Right ventricle myocardium superior (tissue), 1 donor: ENCODE measurements at regions not wholly inside any gene's neighbourhood (a gene's known extent, or its start where the extent isn't known, plus 50 kb on each side); places are given as distances from the start of the nearest gene placed in this dataset.
"Not testable (repeated sequence)": the region's sequence is repeated elsewhere in the genome, so short reads cannot be mapped to it uniquely, and the experiment has no call there.

Source experiments
- ATAC-seq: fragments of 200-7000 bp; cut with Tn5 transposase; one replicate; pipeline ENCODE4 v1.9.1; 2020; ENCODE audit warnings: mild to moderate bottlenecking; ENCODE audit not compliant: poor library complexity
- DNase-seq: peaks from one replicate; pipeline ENCODE4 v3.0.0-alpha.2; 2020
- intact Hi-C: fragments of 100-400 bp; cut with DNase I; formaldehyde crosslinking; loops from one replicate; pipeline ENCODE4 v1.11.2; 2022
- donor health status: DM: no; HTN: yes; CAD: no; lungs with severe emphysema.

- intact Hi-C loops = no loop called here
- DNase-seq (no peak), ATAC-seq (no peak)
Measured at GRCh38 chr20:47929368-47930115, 144.3 kb upstream of the SULF2 start.

DNA sequence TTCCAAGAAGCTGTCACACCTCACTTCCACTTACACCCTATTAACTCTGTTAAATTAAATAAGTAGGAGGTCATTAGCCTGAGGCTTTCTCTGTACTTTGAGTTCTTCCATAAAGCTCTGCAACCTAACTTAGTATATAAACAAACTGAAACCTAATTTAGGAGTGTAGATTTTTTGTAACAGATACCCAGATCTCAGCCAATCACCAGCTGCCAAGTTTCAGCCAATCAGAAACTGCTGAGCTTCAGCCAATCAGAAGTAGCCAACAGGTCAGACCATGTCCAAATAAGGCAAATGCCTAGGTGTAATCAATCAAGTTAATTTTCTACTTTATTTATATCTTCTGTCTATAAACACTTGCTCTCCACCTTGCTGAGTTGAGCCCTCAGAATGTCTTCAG is 142.7 kb upstream of the SULF2 start:
- DNase-seq = no peak
- ATAC-seq = no peak
- intact Hi-C loops = no loop called here

DNA sequence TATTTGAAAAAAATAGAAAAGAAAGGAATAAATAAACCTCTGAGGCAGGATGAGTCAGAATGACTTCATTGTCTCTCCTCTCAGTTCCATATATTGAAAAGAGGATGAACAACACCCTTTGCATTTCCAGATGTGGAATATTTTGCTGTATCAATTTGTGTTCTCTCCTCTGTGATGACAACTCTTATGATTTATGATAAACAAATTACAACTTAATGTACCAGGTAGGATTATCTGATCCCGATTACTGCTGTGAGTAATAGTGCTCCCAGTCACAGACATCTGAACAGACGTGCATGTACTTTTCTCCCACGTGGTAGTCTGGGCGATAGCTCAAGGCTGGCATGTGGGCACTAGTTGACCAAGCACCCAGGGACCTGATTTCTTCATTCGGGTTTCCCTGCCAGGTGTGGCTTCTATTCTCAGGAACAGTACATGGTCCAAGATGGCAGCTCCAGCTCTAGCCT is 142.1 kb upstream of the SULF2 start:
- ATAC-seq (no peak), DNase-seq (no peak)
- intact Hi-C loops = no loop called here

DNA sequence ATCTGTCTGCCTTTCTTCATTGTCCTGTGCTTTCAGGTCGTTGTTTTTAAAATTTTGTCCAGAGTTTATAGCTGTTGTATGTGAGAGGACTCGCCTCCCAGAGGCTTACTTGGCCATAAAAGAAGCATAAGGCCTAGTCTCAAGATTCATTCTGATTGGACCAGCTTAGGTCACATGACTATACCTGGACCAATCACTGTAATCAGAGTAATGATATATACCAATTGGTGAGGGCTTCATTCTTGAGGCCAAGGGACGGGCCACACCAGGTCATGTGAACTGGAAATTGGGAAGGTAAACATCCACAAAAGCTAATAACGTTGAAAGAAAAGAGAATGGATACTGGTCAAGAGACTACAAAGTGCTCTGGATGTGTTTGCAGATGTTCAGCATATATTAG is 141.4 kb upstream of the SULF2 start:
- intact Hi-C loops = no loop called here
- no peak for DNase-seq
- ATAC-seq = no peak

- no peak for ATAC-seq
- DNase-seq = no peak
- intact Hi-C loops = no loop called here
Measured at GRCh38 chr20:47925593-47925992, 140.3 kb upstream of the SULF2 start.

- ATAC-seq = no peak
- intact Hi-C loops = no loop called here
- DNase-seq = no peak
Measured at GRCh38 chr20:47922269-47922668, 137.0 kb upstream of the SULF2 start.

DNA sequence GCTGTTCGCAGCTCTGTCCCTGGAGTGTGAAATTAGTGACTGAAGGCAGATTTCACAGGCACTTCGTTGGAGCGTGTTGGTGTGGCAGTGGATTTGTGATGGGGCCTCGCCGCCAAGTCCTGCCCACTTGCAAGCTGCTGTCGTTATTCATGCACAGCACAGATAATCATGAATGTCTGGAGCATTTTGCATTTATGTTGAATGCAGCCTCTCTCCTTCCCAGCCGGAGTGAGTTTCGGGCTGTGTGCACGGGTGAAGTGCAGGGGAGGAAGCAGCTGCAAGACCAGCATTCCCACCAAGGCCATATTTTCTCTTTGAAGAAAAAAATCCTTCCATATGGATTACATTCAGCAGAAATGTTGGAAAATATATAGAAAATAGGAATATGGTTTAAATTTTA is 136.5 kb upstream of the SULF2 start:
- intact Hi-C loops, DNase-seq, ATAC-seq: not testable (repeated sequence)

- intact Hi-C loops = no loop called here
- ATAC-seq (no peak), DNase-seq (no peak)
Measured at GRCh38 chr20:47921408-47921807, 136.1 kb upstream of the SULF2 start.

GRCh38 chr20:47917549-47918070 is 132.3 kb upstream of the SULF2 start:
- intact Hi-C loops = no loop called here
- DNase-seq (no peak), ATAC-seq (no peak)

- ATAC-seq = no peak
- no peak for DNase-seq
- intact Hi-C loops = no loop called here
Measured at GRCh38 chr20:47915495-47915894, 130.2 kb upstream of the SULF2 start.

- intact Hi-C loops = no loop called here
- no peak for DNase-seq
- no peak for ATAC-seq
Measured at GRCh38 chr20:47914792-47915191, 129.5 kb upstream of the SULF2 start.

DNA sequence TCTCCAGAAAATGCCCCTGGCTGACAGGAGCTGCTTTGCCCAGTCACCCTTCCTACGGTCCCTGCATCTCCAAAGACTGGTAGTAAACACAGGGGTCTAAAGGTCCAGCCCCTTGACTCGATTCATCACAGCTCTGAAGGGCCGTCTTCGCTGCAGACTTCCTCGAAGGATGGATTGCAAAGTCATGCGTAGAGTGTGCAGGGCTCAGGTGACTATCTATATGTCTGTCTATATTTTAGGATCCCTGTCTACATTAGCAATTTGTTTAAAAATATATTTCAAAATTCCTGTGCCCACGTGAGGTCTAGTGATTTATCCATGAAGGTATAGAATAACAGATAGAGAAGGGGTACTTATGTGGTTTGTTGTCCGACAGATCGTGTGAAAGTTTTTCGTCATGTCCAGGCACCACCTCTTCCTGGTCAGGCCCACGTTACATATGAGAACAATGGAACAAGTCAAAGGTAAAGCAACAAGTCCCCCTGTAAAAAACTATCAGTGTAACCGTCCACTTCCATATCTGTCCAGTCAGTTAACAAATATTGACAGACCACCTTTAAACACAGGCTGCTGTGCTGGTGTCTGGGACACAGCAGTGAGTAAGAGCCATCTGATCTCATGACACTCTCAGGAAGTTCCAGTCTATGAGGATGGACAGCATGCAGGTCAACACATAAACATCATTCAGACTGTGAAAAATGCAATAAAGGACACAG is 127.7 kb upstream of the SULF2 start:
- DNase-seq, ATAC-seq, intact Hi-C loops: not testable (repeated sequence)

DNA sequence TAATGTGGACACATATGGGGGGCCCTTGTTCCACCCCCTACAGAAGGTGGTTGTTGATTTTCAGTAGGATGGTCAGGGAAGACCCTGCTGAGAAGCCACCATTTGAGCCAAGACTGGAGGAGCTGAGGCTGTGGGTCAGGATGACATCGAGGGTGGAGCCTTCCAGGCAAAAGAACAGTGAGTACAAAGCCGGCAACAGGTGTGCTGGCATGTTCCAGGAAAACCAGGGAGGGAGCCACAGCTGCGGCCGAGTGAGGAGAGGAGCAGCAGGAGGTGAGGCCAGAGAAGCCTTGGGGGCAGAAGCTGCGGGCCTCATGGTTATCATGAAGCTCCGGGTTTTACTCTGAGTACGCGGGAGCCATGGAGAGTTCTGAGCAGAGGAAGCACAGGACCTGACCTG is 126.9 kb upstream of the SULF2 start:
- DNase-seq, ATAC-seq, intact Hi-C loops: not testable (repeated sequence)

- intact Hi-C loops, DNase-seq, ATAC-seq: not testable (repeated sequence)
Measured at GRCh38 chr20:47909696-47910369, 124.6 kb upstream of the SULF2 start.

GRCh38 chr20:47908361-47909035 is 123.2 kb upstream of the SULF2 start:
- ATAC-seq, DNase-seq, intact Hi-C loops: not testable (repeated sequence)

DNA sequence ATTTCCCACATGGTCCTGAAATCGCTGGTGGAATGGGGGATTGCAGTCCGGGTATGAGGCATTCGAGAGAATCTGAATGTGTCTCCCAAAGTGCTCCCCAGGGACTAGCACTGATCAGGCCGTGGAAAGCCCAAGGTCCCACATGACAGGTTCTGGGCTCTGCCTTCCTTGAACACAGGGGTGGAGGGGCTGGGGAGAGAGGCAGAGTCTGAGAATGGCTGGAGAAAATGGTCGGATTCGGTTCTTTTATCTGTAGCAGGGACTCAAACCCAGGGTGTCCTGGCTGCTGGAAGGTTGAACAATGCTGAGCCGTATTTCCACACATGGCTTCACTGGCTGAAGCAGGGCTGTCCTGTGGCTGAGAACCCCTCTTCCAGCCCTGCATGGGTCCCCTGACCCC is 122.7 kb upstream of the SULF2 start:
- DNase-seq, intact Hi-C loops, ATAC-seq: not testable (repeated sequence)

DNA sequence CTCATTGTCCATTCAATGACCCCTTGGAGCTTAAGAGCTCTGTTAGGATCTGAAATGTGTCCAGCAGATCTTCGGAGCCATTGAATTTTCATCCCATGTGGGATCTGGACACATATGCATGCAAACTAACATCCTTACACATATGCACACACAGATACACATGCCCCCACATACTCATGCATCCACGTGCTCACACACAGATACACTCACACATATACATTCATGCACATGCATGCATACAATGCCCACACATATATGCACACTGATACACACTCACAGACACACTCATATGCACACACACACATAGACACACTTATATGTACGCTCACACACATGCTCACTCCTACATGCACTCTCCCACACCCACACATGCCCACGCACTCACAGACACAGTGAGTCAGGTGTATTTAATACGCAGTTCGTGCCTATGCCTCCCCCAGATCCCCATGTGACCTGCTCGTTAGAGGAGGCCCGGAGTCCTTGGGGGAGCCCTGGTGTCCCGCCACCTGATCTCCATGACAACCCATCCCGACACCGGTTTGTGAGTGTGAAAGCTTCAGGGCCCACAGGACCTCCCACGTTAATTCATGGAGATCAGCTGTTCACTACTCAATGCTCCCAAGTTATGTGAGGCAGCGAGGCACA is 121.9 kb upstream of the SULF2 start:
- DNase-seq (no peak), ATAC-seq (no peak)
- intact Hi-C loops = no loop called here

- no peak for DNase-seq
- intact Hi-C loops = no loop called here
- no peak for ATAC-seq
Measured at GRCh38 chr20:47906348-47906660, 121.0 kb upstream of the SULF2 start.
